ENCODE measurements at regions not wholly inside any gene's neighbourhood (a gene's known extent, or its start where the extent isn't known, plus 50 kb on each side); places are given as distances from the start of the nearest gene placed in this dataset.

DNA sequence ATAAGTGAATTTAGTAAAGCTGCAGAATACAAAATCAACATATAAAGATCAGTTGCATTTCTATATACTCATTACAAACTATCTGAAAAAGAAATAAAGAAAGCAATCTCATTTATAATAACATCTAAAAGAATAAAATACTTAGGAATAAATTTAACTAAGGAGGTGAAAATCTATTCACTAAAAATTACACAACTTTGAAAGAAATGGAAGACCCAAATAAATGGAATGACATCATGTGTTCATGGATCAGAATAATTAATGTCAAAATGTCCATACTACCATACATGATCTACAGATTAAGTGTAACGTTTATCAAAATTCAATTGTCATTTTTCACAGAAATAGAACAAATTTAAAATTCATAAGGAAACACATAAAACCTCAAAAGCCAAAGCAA lies 194.9 kb downstream of the TINAG start:
- TF ChIP-seq, protein P1, sequence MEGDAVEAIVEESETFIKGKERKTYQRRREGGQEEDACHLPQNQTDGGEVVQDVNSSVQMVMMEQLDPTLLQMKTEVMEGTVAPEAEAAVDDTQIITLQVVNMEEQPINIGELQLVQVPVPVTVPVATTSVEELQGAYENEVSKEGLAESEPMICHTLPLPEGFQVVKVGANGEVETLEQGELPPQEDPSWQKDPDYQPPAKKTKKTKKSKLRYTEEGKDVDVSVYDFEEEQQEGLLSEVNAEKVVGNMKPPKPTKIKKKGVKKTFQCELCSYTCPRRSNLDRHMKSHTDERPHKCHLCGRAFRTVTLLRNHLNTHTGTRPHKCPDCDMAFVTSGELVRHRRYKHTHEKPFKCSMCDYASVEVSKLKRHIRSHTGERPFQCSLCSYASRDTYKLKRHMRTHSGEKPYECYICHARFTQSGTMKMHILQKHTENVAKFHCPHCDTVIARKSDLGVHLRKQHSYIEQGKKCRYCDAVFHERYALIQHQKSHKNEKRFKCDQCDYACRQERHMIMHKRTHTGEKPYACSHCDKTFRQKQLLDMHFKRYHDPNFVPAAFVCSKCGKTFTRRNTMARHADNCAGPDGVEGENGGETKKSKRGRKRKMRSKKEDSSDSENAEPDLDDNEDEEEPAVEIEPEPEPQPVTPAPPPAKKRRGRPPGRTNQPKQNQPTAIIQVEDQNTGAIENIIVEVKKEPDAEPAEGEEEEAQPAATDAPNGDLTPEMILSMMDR (IDR thresholded peaks at IDR 0.05; ENCODE audit: borderline replicate concordance, insufficient read depth, low read depth, low read length), result no peak
- H3K4me3 ChIP-seq (ENCODE audit: low read depth, low read length), result no peak overlapping the region

DNA sequence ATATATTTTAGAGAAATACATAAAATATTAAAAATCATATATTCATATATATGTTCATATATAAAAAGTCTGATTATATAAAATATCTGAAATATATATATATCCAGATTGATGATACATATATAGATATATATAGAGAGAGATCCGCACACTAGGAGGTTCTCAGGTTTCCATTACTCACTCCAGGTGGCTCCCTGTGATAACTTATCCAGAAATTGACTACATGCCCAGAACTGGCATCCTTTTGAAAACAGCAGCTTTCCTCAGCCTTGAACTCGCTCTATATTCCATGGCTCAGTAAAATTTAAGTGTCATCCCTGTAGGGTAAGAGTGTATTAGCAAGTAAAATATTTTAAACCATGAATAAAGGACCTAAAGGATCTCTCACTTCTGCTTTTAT lies 206.8 kb downstream of the TINAG start:
- no peak overlapping the region for H3K4me3 ChIP-seq (ENCODE audit: low read depth, low read length)
- TF ChIP-seq, protein P1 (IDR thresholded peaks at IDR 0.05; ENCODE audit: borderline replicate concordance, insufficient read depth, low read depth, low read length), result no peak

DNA sequence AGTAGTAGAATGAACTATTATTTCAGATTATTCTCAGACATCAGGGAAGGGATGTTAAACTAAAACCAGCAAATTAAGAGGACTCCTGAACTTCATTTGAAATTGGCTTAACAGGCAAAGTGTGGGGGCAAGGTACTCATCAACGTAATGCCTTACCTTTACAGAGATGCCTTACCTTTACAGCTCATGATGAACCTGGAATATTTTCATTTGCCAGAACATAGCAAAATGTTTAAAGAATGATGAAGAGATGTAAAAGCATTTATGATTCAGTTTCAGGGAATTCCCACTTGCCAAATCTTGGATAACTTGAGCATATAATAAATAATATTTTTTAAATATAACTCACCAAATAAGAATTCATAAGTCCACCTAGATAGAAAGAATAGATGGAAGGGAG lies 207.5 kb downstream of the TINAG start:
- TF ChIP-seq, protein P1 (IDR thresholded peaks at IDR 0.05; ENCODE audit: borderline replicate concordance, insufficient read depth, low read depth, low read length), result no peak
- H3K4me3 ChIP-seq (ENCODE audit: low read depth, low read length), result no peak overlapping the region

DNA sequence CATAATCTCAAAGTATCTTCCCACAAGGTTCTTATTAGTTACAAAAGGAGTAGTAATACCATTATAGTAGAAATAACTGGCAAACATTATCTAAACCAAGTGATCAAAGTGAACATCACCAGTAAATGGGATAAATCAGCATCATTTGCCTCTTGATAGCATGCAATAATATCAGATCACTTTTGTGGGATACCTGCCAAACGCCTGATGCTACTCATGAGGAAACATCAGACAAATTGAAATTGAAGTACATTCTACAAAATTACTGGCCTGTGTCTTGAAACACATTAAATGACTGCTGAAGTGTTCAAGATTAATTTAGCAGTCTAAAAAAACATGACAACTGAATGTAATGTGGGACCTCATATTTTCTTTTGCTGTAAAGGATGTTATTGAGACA lies 208.1 kb downstream of the TINAG start:
- no peak overlapping the region for H3K4me3 ChIP-seq (ENCODE audit: low read depth, low read length)
- TF ChIP-seq, protein P1 (IDR thresholded peaks at IDR 0.05; ENCODE audit: borderline replicate concordance, insufficient read depth, low read depth, low read length), result no peak

GRCh38 chr6:54519161-54519560 lies 210.9 kb downstream of the TINAG start:
- TF ChIP-seq, protein P1 (IDR thresholded peaks at IDR 0.05; ENCODE audit: borderline replicate concordance, insufficient read depth, low read depth, low read length), result no peak

DNA sequence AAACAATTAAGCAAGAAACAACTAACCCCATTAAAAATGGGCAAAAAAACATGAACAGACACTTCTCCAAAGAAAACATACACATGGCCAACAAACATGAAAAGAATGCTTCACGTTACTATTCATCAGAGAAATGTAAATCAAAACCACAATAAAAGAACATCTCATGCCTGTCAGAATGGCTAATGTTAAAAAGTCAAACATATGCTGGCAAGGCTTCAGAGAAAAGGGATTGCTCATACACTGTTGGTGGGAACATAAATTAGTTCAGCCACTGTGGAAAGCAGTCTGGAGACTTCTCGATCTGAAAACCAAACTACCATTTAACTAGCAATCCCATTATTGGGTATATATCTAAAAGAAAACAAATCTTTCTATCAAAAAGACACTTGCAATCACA lies 217.5 kb downstream of the TINAG start:
- TF ChIP-seq, protein P1 (IDR thresholded peaks at IDR 0.05; ENCODE audit: borderline replicate concordance, insufficient read depth, low read depth, low read length), result no peak
- H3K4me3 ChIP-seq (ENCODE audit: low read depth, low read length), result no peak overlapping the region

More at GRCh38 chr6:54519161-54519560, 210.9 kb downstream of the TINAG start:
- H3K4me3 ChIP-seq (ENCODE audit: low read depth, low read length), result no peak overlapping the region

GRCh38 chr6:54533567-54533966 lies 225.3 kb downstream of the TINAG start:
- H3K4me3 ChIP-seq (ENCODE audit: low read depth, low read length), result no peak overlapping the region
- TF ChIP-seq, protein P1 (IDR thresholded peaks at IDR 0.05; ENCODE audit: borderline replicate concordance, insufficient read depth, low read depth, low read length), result no peak

All from GM12875 (cell line).